Stimulated activated CD8-positive, alpha-beta memory T cell treated with anti-CD3 and anti-CD28 coated beads, Interleukin-7, amount 100 ng/mL, for 48 hours (primary cell): ENCODE measurements at regions not wholly inside any gene's neighbourhood (a gene's known extent, or its start where the extent isn't known, plus 50 kb on each side); places are given as distances from the start of the nearest gene placed in this dataset.

Experiments
- DNase-seq, 2 donors: peaks; one replicate each; pipeline ENCODE4 v3.0.0-alpha.2; 2020; ENCODE audit warnings: low read depth in 1 of 2; ENCODE audit errors: extremely low read depth in 1 of 2

GRCh38 chr3:159910991-159911663 lies 77.5 kb upstream of the IL12A start:
- no peak for DNase-seq

GRCh38 chr3:159911664-159912037 lies 77.0 kb upstream of the IL12A start:
- no peak for DNase-seq

- no peak for DNase-seq
These were observed 74.8 kb upstream of the IL12A start for GRCh38 chr3:159913712-159914414.

- DNase-seq, result no peak
These were observed 74.2 kb upstream of the IL12A start for GRCh38 chr3:159914426-159914825.

GRCh38 chr3:159916052-159916451 lies 72.6 kb upstream of the IL12A start:
- DNase-seq, result no peak

GRCh38 chr3:159917141-159917540 lies 71.5 kb upstream of the IL12A start:
- no peak for DNase-seq

GRCh38 chr3:159919873-159920272 lies 68.8 kb upstream of the IL12A start:
- no peak for DNase-seq

GRCh38 chr3:159922193-159922840 lies 66.3 kb upstream of the IL12A start:
- DNase-seq, result no peak

- DNase-seq, result no peak
These were observed 65.7 kb upstream of the IL12A start for GRCh38 chr3:159922861-159923312.

GRCh38 chr3:159923336-159923735 lies 65.3 kb upstream of the IL12A start:
- no peak for DNase-seq

GRCh38 chr3:159923956-159924355 lies 64.7 kb upstream of the IL12A start:
- DNase-seq, result no peak

GRCh38 chr3:159924411-159924810 lies 64.2 kb upstream of the IL12A start:
- DNase-seq, result no peak

GRCh38 chr3:159925248-159925647 lies 63.4 kb upstream of the IL12A start:
- no peak for DNase-seq

- no peak for DNase-seq
These were observed 62.1 kb upstream of the IL12A start for GRCh38 chr3:159926573-159926972.

- DNase-seq, result no peak
These were observed 60.6 kb upstream of the IL12A start for GRCh38 chr3:159928071-159928491.

GRCh38 chr3:159928666-159929065 lies 60.0 kb upstream of the IL12A start:
- DNase-seq, result no peak

GRCh38 chr3:159929171-159930141 lies 59.2 kb upstream of the IL12A start:
- no peak for DNase-seq

- DNase-seq, result no peak
These were observed 54.4 kb upstream of the IL12A start for GRCh38 chr3:159934216-159934615.

- no peak for DNase-seq
These were observed 52.1 kb upstream of the IL12A start for GRCh38 chr3:159936541-159936940.

GRCh38 chr3:159937561-159938166 lies 51.0 kb upstream of the IL12A start:
- DNase-seq, result no peak
